Upper lobe of left lung (tissue), 6 donors: ENCODE measurements at regions not wholly inside any gene's neighbourhood (a gene's known extent, or its start where the extent isn't known, plus 50 kb on each side); places are given as distances from the start of the nearest gene placed in this dataset.

ENCODE experiments used
- ATAC-seq, 2 donors: fragments of 200-7000 bp; cut with Tn5 transposase; one replicate each; pipeline ENCODE4 v1.9.1; 2022; ENCODE audit warnings: mild to moderate bottlenecking in 2 of 2, moderate library complexity in 2 of 2; ENCODE audit not compliant: low FRiP score in 2 of 2
- DNase-seq, 2 donors: peaks; one replicate each; pipeline ENCODE4 v3.0.0-alpha.2; 2019 to 2020
- H3K27ac ChIP-seq, 4 donors: fragments of 200-600 bp; sonication (generic); one replicate each; pipeline ENCODE4 v1.5.1; 2016 to 2019
- H3K27me3 ChIP-seq, 4 donors: fragments of 200-600 bp; sonication (generic); one replicate each; pipeline ENCODE4 v1.5.1; 2017 to 2019
- H3K36me3 ChIP-seq, 4 donors: fragments of 200-600 bp; sonication (generic); one replicate each; pipeline ENCODE4 v1.5.1; 2016 to 2019
- H3K4me1 ChIP-seq, 4 donors: fragments of 200-600 bp; sonication (generic); one replicate each; pipeline ENCODE4 v1.5.1; 2018 to 2019
- H3K4me3 ChIP-seq, 4 donors: fragments of 200-600 bp; sonication (generic); one replicate each; pipeline ENCODE4 v1.5.1; 2017 to 2019; ENCODE audit warnings: mild to moderate bottlenecking in 2 of 4, moderate library complexity in 1 of 4
- H3K9me3 ChIP-seq, 4 donors: fragments of 200-600 bp; sonication (generic); one replicate each; pipeline ENCODE4 v1.5.1; 2018 to 2019
- EP300 ChIP-seq, 4 donors: sonication (generic); formaldehyde crosslinking; IDR thresholded peaks; one replicate each; pipeline ENCODE4 v1.5.1; 2017; ENCODE audit warnings: antibody characterized with exemption in 4 of 4, control low read depth in 2 of 4
- POLR2A ChIP-seq, 4 donors: fragments of 450-650 bp; IDR thresholded peaks; one replicate each; pipeline ENCODE4 v1.5.1; 2016 to 2017; ENCODE audit warnings: antibody characterized with exemption in 4 of 4, mild to moderate bottlenecking in 2 of 4
- POLR2AphosphoS5 ChIP-seq, 2 donors: sonication (generic); formaldehyde crosslinking; IDR thresholded peaks; one replicate each; pipeline ENCODE4 v1.5.1; 2017; ENCODE audit warnings: antibody characterized with exemption in 2 of 2
- WGBS, 2 donors: methylation state at CpG; one replicate each; pipeline ENCODE4 v1.1.5; 2017 to 2018; 5-methylcytosine and 5-hydroxymethylcytosine counted together
- TF ChIP-seq, protein P1 (sequence below), 6 experiments: fragments of 450-650 bp in 4 of 6; fragments of 200-600 bp in 2 of 6; sonication (generic) in 2 of 6; IDR thresholded peaks; one replicate each; pipeline ENCODE4 v1.5.1; 2016 to 2019; ENCODE audit warnings: antibody characterized with exemption in 6 of 6
- donor health status: DM: no; HTN: no; CAD: no; lungs with moderate emphysema.
- donor health status: DM: no; HTN: yes; CAD: no; lungs with severe emphysema.

DNA sequence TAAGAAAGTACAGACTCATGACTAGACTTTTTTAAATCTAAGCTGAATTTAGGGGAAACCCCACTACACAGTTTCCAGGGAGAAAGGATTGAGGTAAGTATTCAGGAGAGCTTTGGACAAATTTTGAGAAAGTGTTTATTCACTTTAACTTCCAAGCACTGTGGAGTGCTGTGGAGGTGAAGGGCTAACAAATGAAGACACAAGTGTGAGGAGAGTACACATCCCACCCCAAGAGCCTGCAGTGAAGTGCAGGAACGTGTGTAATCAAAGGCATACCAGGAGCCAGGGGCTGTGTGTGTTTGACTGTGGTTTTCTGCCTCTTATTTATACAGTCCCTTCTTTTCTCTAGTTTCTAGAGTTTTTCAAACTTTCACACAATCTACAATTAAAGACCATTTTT is 118.3 kb downstream of the CMPK2 start:
- H3K27me3 ChIP-seq: no peaks in the 10 kb centered on the region
- no peaks in the 10 kb centered on the region for H3K36me3 ChIP-seq
- no peak for TF ChIP-seq POLR2A (IDR thresholded peaks at IDR 0.05)
- TF ChIP-seq, protein P1, sequence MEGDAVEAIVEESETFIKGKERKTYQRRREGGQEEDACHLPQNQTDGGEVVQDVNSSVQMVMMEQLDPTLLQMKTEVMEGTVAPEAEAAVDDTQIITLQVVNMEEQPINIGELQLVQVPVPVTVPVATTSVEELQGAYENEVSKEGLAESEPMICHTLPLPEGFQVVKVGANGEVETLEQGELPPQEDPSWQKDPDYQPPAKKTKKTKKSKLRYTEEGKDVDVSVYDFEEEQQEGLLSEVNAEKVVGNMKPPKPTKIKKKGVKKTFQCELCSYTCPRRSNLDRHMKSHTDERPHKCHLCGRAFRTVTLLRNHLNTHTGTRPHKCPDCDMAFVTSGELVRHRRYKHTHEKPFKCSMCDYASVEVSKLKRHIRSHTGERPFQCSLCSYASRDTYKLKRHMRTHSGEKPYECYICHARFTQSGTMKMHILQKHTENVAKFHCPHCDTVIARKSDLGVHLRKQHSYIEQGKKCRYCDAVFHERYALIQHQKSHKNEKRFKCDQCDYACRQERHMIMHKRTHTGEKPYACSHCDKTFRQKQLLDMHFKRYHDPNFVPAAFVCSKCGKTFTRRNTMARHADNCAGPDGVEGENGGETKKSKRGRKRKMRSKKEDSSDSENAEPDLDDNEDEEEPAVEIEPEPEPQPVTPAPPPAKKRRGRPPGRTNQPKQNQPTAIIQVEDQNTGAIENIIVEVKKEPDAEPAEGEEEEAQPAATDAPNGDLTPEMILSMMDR (IDR thresholded peaks at IDR 0.05): no peak
- no peak for TF ChIP-seq POLR2AphosphoS5 (IDR thresholded peaks at IDR 0.05)
- peak in 1 of 4 donors; percentile 60 for TF ChIP-seq EP300 (IDR thresholded peaks at IDR 0.05)
- DNase-seq: peak in 1 of 2 donors; percentile 69
- H3K27ac ChIP-seq: no peak overlapping the region
- peaks cover 3 to 16% (median 6%) of the 10 kb centered on the region in 4 donors for H3K4me1 ChIP-seq
- H3K9me3 ChIP-seq: no peaks in the 10 kb centered on the region
- no peak overlapping the region for H3K4me3 ChIP-seq
- ATAC-seq: peak in 1 of 2 donors; percentile 75
- 44 to 56% methylated on average over 1 of the region's 1 CpG for WGBS, 2 donors

DNA sequence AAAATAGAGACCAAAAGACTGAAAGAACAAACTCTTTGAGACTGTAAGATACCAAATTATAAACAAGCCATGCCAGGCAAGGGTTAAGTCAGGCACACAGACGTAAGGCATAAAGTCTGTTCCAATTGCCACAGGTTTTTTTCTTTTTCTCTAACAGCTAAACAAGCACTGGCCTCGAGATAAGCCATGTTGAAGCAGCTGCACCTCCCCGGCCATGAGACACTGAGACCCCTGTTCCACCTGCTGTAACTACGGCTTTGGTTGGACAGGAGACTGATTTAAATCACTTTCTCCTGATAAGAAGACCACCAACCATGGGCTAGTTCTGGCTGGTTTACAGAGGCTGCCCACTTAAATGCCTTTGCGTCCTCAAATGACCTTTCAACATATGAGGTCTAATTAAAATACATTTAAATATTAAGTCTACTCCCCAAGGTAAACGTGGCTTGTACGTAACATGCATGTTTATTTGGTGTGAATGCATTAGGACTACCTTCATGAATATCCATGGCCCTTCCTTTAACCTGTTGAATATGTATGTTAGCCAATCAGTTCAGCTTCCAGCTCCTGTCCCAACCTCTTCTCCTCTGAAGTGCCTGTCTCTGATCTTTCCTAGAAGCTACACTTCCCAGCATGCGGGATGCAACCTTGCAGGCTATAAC is 117.2 kb downstream of the CMPK2 start:
- Histone ChIP-seq H3K4me1 (peaks cover 3 to 16% (median 6%) of the 10 kb centered on the region in 4 donors), H3K27ac (no peak overlapping the region), H3K4me3 (no peak overlapping the region), H3K9me3 (no peaks in the 10 kb centered on the region), H3K27me3 (no peaks in the 10 kb centered on the region), H3K36me3 (no peaks in the 10 kb centered on the region)
- no peak for TF ChIP-seq POLR2AphosphoS5 (IDR thresholded peaks at IDR 0.05)
- ATAC-seq (peak in 1 of 2 donors; percentile 39), DNase-seq (no peak)
- 51 to 53% methylated on average over 8 of the region's 8 CpGs for WGBS, 2 donors

DNA sequence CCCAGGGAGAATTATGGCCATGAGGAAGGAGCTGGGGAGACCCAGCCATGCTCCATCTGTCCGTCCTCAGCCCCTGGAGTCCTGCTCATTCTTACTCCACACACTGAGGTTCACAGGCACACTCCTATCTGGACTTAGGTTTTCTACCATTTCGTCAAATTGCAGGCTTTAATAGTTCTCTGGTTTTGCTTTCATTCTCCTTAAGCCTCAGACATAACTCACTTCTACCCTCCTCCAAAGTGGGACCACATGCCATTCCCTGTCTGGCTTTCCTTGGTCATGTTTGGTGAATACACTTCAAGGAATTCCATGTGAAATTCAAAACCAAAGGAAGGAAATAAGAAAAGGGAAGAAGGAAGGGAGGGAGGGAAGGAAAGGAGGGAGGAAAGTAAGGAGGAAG is 115.7 kb downstream of the CMPK2 start:
- H3K4me1 ChIP-seq: peaks cover 3 to 16% (median 6%) of the 10 kb centered on the region in 4 donors
- no peaks in the 10 kb centered on the region for H3K9me3 ChIP-seq
- TF ChIP-seq, protein P1 (IDR thresholded peaks at IDR 0.05): no peak
- TF ChIP-seq EP300 (IDR thresholded peaks at IDR 0.05) (no peak), POLR2AphosphoS5 (IDR thresholded peaks at IDR 0.05) (no peak)
- H3K4me3 ChIP-seq: no peak overlapping the region
- no peak overlapping the region for H3K27ac ChIP-seq
- no peaks in the 10 kb centered on the region for H3K36me3 ChIP-seq
- WGBS, 2 donors: 69 to 76% methylated on average over 2 of the region's 2 CpGs
- ATAC-seq (no peak), DNase-seq (no peak)
- H3K27me3 ChIP-seq: no peaks in the 10 kb centered on the region

DNA sequence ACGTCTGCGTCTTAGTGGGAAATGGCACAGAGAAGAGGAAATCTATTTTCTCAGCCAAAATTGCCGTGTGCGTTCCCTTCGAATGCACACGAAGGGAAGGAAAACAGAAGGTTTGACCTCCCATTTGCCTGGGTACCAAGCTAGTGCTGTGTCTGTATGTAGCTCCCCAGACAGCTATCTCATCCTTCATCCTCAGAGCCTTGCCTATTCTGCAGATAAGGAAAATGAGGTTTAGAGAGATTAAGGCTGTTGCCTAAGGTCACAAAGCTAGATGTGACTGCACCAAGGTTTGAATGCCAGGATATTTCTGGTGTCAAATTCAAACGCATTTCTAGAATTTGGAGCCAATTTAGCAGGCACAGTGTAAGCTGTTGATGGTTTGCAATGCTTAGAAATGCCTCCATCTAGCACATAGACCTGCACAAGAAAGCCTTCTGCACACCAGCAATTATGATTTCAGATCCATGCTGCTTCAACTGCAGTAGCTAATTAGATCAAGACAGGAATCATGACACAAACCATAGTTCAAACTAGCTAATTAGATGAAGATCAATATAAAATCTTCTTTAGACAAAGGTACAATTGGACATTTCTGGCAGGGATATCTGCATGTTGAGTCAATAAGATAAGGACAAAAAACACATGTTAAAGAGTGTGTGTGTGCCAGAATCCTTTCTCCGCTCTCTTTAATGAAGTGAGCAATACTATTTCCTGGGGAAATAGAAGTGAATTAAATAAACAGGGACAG is 115.1 kb downstream of the CMPK2 start:
- TF ChIP-seq POLR2AphosphoS5 (IDR thresholded peaks at IDR 0.05) (no peak), POLR2A (IDR thresholded peaks at IDR 0.05) (no peak), EP300 (IDR thresholded peaks at IDR 0.05) (no peak)
- TF ChIP-seq, protein P1 (IDR thresholded peaks at IDR 0.05): no peak
- Histone ChIP-seq H3K36me3 (no peaks in the 10 kb centered on the region), H3K27ac (no peak overlapping the region), H3K27me3 (no peaks in the 10 kb centered on the region), H3K4me1 (peaks cover 3 to 16% (median 6%) of the 10 kb centered on the region in 4 donors), H3K4me3 (no peak overlapping the region), H3K9me3 (no peaks in the 10 kb centered on the region)
- WGBS, 2 donors: 26 to 47% methylated on average over 8 of the region's 8 CpGs
- ATAC-seq (no peak), DNase-seq (no peak)

DNA sequence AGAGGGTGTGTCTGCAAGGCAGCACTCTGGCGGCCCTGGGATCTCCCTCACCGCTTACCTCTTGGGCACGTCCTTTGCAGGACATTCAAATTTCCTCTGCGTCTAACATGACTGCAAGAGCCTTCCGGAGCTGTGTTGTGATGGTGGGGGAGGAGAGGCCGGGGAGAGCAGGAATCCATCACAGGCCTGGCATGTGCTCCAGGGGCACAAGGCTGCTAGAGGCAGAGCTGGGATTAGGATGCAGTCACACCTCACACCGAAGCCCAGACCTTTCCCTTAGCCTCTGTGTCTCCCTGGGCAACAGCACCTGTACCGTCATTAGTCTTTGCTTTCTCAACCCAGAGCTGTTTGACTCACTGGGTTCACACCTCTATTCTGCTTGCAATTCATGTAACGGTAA is 111.3 kb downstream of the CMPK2 start:
- no peaks in the 10 kb centered on the region for H3K36me3 ChIP-seq
- no peak for ATAC-seq

More for the DNA sequence above, 111.3 kb downstream of the CMPK2 start:
- TF ChIP-seq EP300 (IDR thresholded peaks at IDR 0.05) (no peak), POLR2AphosphoS5 (IDR thresholded peaks at IDR 0.05) (no peak), POLR2A (IDR thresholded peaks at IDR 0.05) (no peak)
- TF ChIP-seq, protein P1 (IDR thresholded peaks at IDR 0.05): no peak
- H3K27me3 ChIP-seq: no peaks in the 10 kb centered on the region
- WGBS, 2 donors: 67 to 68% methylated on average over 9 of the region's 9 CpGs
- H3K4me1 ChIP-seq: peaks cover 3 to 16% (median 6%) of the 10 kb centered on the region in 4 donors
- no peaks in the 10 kb centered on the region for H3K9me3 ChIP-seq
- no peak overlapping the region for H3K27ac ChIP-seq
- H3K4me3 ChIP-seq: no peak overlapping the region
- DNase-seq: no peak
